ENCODE measurements at regions not wholly inside any gene's neighbourhood (a gene's known extent, or its start where the extent isn't known, plus 50 kb on each side); places are given as distances from the start of the nearest gene placed in this dataset.

DNA sequence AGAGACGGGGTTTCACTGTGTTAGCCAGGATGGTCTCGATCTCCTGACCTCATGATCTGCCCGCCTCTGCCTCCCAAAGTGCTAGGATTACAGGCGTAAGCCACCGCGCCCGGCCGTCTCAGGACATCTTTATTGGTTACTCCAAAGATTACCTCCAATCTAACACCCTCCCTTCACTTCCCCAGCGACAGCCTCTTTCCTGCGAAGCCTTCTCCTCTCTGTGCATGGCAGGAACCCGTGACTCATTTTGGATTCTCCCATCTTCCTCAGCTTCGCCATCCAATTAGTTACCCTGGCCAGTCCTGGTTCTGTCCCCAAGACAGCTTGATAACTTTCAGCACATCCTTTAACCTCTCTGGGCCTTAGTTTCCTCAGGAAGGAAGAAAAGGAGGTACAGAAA, 51.3 kb upstream of the TOX2 start:
- TF ChIP-seq POLR2AphosphoS5 (IDR thresholded peaks at IDR 0.05; ENCODE audit: low read depth, low read length) (no peak), CTCF (IDR thresholded peaks at IDR 0.05) (no peak), REST (IDR thresholded peaks at IDR 0.05; ENCODE audit: insufficient read depth in 1 of 2, low read depth in 2 of 2, low read length in 1 of 2) (no peak), SIN3A (IDR thresholded peaks at IDR 0.05; ENCODE audit: borderline replicate concordance, insufficient read depth, low read depth, low read length) (no peak)

Data from Panc1 (cell line).